T-helper 2 cell treated with Interferon-gamma antibody and Interleukin-4, amounts not matched to agents 5 μg/mL and 100 μg/mL, for 36 hours (primary cell): ENCODE measurements at regions not wholly inside any gene's neighbourhood (a gene's known extent, or its start where the extent isn't known, plus 50 kb on each side); places are given as distances from the start of the nearest gene placed in this dataset.

Experiments
- DNase-seq: peaks from one replicate; pipeline ENCODE4 v3.0.0; 2021; ENCODE audit warnings: low spot score
- H3K27ac Mint-ChIP-seq: one replicate; pipeline ENCODE4 v1.8.0; 2021; ENCODE audit warnings: mild to moderate bottlenecking, mixed read lengths
- H3K27me3 Mint-ChIP-seq: one replicate; pipeline ENCODE4 v1.8.0; 2021; ENCODE audit warnings: low read depth, mixed read lengths
- H3K36me3 Mint-ChIP-seq: one replicate; pipeline ENCODE4 v1.8.0; 2021; ENCODE audit warnings: low read depth, mixed read lengths
- H3K4me1 Mint-ChIP-seq: one replicate; pipeline ENCODE4 v1.8.0; 2021; ENCODE audit warnings: low read depth, mixed read lengths
- H3K4me3 Mint-ChIP-seq: one replicate; pipeline ENCODE4 v1.8.0; 2022; ENCODE audit warnings: mild to moderate bottlenecking, moderate library complexity, mixed read lengths
- H3K9me3 Mint-ChIP-seq: one replicate; pipeline ENCODE4 v1.8.0; 2021; ENCODE audit warnings: mixed read lengths

- Mint-ChIP-seq H3K4me3 (no peak overlapping the region), H3K27ac (no peak overlapping the region), H3K27me3 (peaks cover 27% of the 10 kb centered on the region), H3K4me1 (peaks cover 3% of the 10 kb centered on the region), H3K9me3 (no peaks in the 10 kb centered on the region), H3K36me3 (no peaks in the 10 kb centered on the region)
- no peak for DNase-seq
These were observed 100.8 kb upstream of the CDH5 start for GRCh38 chr16:66265556-66266141.

GRCh38 chr16:66265048-66265415 is 101.5 kb upstream of the CDH5 start:
- no peak overlapping the region for H3K27ac Mint-ChIP-seq
- peaks cover 26% of the 10 kb centered on the region for H3K27me3 Mint-ChIP-seq
- no peak for DNase-seq
- H3K4me3 Mint-ChIP-seq: no peak overlapping the region
- H3K9me3 Mint-ChIP-seq: no peaks in the 10 kb centered on the region
- H3K4me1 Mint-ChIP-seq: peaks cover 3% of the 10 kb centered on the region
- no peaks in the 10 kb centered on the region for H3K36me3 Mint-ChIP-seq

GRCh38 chr16:66264311-66265047 is 102.0 kb upstream of the CDH5 start:
- no peak for DNase-seq
- peaks cover 3% of the 10 kb centered on the region for H3K4me1 Mint-ChIP-seq
- H3K27ac Mint-ChIP-seq: no peak overlapping the region
- H3K4me3 Mint-ChIP-seq: no peak overlapping the region
- H3K36me3 Mint-ChIP-seq: no peaks in the 10 kb centered on the region
- H3K27me3 Mint-ChIP-seq: peaks cover 25% of the 10 kb centered on the region
- H3K9me3 Mint-ChIP-seq: no peaks in the 10 kb centered on the region

- no peak overlapping the region for H3K4me3 Mint-ChIP-seq
- H3K4me1 Mint-ChIP-seq: peaks cover 3% of the 10 kb centered on the region
- no peaks in the 10 kb centered on the region for H3K36me3 Mint-ChIP-seq
- H3K9me3 Mint-ChIP-seq: no peaks in the 10 kb centered on the region
- no peak for DNase-seq
- H3K27ac Mint-ChIP-seq: no peak overlapping the region
- peaks cover 20% of the 10 kb centered on the region for H3K27me3 Mint-ChIP-seq
These were observed 102.5 kb upstream of the CDH5 start for GRCh38 chr16:66263973-66264310.

- no peaks in the 10 kb centered on the region for H3K9me3 Mint-ChIP-seq
- peaks cover 19% of the 10 kb centered on the region for H3K27me3 Mint-ChIP-seq
- H3K36me3 Mint-ChIP-seq: no peaks in the 10 kb centered on the region
- H3K27ac Mint-ChIP-seq: no peak overlapping the region
- H3K4me1 Mint-ChIP-seq: peaks cover 3% of the 10 kb centered on the region
- no peak for DNase-seq
- H3K4me3 Mint-ChIP-seq: no peak overlapping the region
These were observed 103.1 kb upstream of the CDH5 start for GRCh38 chr16:66263168-66263972.

- H3K36me3 Mint-ChIP-seq: no peaks in the 10 kb centered on the region
- peaks cover 3% of the 10 kb centered on the region for H3K4me1 Mint-ChIP-seq
- H3K27ac Mint-ChIP-seq: no peak overlapping the region
- no peak overlapping the region for H3K4me3 Mint-ChIP-seq
- DNase-seq: no peak
- H3K27me3 Mint-ChIP-seq: peaks cover 11% of the 10 kb centered on the region
- H3K9me3 Mint-ChIP-seq: no peaks in the 10 kb centered on the region
These were observed 104.0 kb upstream of the CDH5 start for GRCh38 chr16:66262253-66263167.

GRCh38 chr16:66261826-66262225 is 104.7 kb upstream of the CDH5 start:
- Mint-ChIP-seq H3K27me3 (peaks cover 8% of the 10 kb centered on the region), H3K27ac (no peak overlapping the region), H3K9me3 (no peaks in the 10 kb centered on the region), H3K36me3 (no peaks in the 10 kb centered on the region), H3K4me3 (no peak overlapping the region), H3K4me1 (peaks cover 3% of the 10 kb centered on the region)
- no peak for DNase-seq

GRCh38 chr16:66260522-66261254 is 105.8 kb upstream of the CDH5 start:
- Mint-ChIP-seq H3K36me3 (no peaks in the 10 kb centered on the region), H3K4me3 (no peak overlapping the region), H3K4me1 (no peaks in the 10 kb centered on the region), H3K9me3 (no peaks in the 10 kb centered on the region), H3K27ac (no peak overlapping the region), H3K27me3 (no peaks in the 10 kb centered on the region)
- DNase-seq: no peak

- no peak overlapping the region for H3K4me3 Mint-ChIP-seq
- no peaks in the 10 kb centered on the region for H3K36me3 Mint-ChIP-seq
- H3K27me3 Mint-ChIP-seq: no peaks in the 10 kb centered on the region
- H3K4me1 Mint-ChIP-seq: no peaks in the 10 kb centered on the region
- H3K9me3 Mint-ChIP-seq: no peaks in the 10 kb centered on the region
- H3K27ac Mint-ChIP-seq: no peak overlapping the region
- DNase-seq: no peak
These were observed 107.3 kb upstream of the CDH5 start for GRCh38 chr16:66258916-66259845.

GRCh38 chr16:66256919-66257318 is 109.6 kb upstream of the CDH5 start:
- H3K27ac Mint-ChIP-seq: no peak overlapping the region
- H3K36me3 Mint-ChIP-seq: no peaks in the 10 kb centered on the region
- no peak for DNase-seq
- no peaks in the 10 kb centered on the region for H3K27me3 Mint-ChIP-seq
- H3K4me3 Mint-ChIP-seq: no peak overlapping the region
- no peaks in the 10 kb centered on the region for H3K9me3 Mint-ChIP-seq
- H3K4me1 Mint-ChIP-seq: no peaks in the 10 kb centered on the region

- Mint-ChIP-seq H3K9me3 (no peaks in the 10 kb centered on the region), H3K27me3 (no peaks in the 10 kb centered on the region), H3K36me3 (no peaks in the 10 kb centered on the region), H3K27ac (no peak overlapping the region), H3K4me3 (no peak overlapping the region), H3K4me1 (no peaks in the 10 kb centered on the region)
- no peak for DNase-seq
These were observed 110.8 kb upstream of the CDH5 start for GRCh38 chr16:66255647-66256046.

- H3K4me3 Mint-ChIP-seq: no peak overlapping the region
- H3K36me3 Mint-ChIP-seq: no peaks in the 10 kb centered on the region
These were observed 111.7 kb upstream of the CDH5 start for GRCh38 chr16:66254751-66255150.

More at GRCh38 chr16:66254751-66255150, 111.7 kb upstream of the CDH5 start:
- Mint-ChIP-seq H3K27me3 (no peaks in the 10 kb centered on the region), H3K27ac (no peak overlapping the region), H3K4me1 (no peaks in the 10 kb centered on the region), H3K9me3 (no peaks in the 10 kb centered on the region)
- DNase-seq: no peak
